SK-N-MC (cell line): ENCODE measurements at regions not wholly inside any gene's neighbourhood (a gene's known extent, or its start where the extent isn't known, plus 50 kb on each side); places are given as distances from the start of the nearest gene placed in this dataset.

Source experiments
- EZH2 ChIP-seq: fragments of 200-600 bp; sonication (generic); IDR thresholded peaks from one replicate; pipeline ENCODE4 v1.6.1; 2017; ENCODE audit warnings: antibody characterized with exemption
- POLR2AphosphoS5 ChIP-seq: IDR thresholded peaks from 2 replicates; pipeline ENCODE4 v1.6.1; 2012; ENCODE audit warnings: mild to moderate bottlenecking, low read depth, low read length, borderline replicate concordance

DNA sequence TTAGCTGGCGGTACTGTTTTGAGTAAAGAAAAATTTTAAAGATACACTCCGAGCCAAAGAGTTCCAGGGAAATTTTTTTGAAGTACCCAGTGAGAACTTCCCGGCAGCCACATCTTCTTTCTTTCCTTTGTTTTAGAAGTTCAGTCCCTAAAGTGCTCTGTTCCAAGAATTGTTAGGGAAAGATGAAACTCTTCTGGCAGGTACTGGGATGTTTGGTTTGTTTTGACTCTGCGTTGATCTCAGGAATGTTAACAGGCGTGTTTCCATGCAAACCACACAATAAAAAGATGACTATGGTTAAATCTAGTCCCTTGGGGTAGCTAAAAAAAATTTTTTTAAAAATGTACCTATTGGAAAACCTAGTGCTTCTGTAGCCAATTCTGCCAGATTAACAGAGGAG is 224.7 kb upstream of the PHYHIPL start:
- TF ChIP-seq EZH2 (no peak), POLR2AphosphoS5 (no peak)
